SK-N-DZ (cell line): ENCODE measurements at regions not wholly inside any gene's neighbourhood (a gene's known extent, or its start where the extent isn't known, plus 50 kb on each side); places are given as distances from the start of the nearest gene placed in this dataset.
"Not testable (repeated sequence)": the region's sequence is repeated elsewhere in the genome, so short reads cannot be mapped to it uniquely, and the experiment has no call there.

Source experiments
- DNase-seq: peaks from one replicate; pipeline ENCODE4 v3.0.0-alpha.2; 2015; ENCODE audit warnings: low spot score

DNA sequence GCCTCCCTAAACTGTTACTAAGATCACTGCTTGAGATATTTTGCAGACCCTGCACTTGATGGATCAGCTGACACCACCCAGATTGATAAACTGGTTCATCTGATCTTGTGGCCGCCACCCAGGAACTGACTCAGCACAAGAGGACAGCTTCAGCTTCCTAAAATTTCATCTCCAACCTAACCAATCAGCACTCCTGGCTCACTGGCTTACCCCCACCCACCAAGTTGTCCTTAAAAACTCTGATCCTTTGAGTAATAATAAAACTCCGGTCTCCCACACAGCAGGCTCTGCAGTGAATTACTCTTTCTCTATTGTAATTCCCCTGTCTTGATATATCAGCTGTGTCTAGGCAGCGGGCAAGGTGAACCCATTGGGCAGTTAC is 174.8 kb downstream of the UTP18 start:
- DNase-seq, result no peak

DNA sequence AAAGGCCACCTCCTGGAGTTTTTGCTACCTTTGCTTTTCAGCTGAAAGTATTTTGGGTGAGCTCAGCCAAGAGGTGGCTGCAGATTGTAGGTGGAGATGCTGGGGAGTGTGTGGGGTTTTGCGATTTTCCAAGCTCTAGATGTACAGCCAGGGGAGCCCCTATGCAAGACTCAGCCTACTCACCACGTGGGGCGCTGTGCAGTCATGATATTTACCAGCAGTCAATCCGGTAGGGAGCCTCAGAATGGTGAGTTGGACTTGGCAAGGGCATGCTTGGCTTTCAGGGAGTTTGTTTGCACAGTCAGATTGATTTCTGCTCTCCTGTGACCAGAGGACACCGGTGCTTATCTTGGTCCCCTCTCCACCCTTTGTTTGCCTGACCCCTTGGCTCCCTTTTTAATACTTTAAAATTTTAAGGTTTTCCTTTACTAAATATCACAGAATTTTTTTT is 175.3 kb downstream of the UTP18 start:
- peak; percentile 50 for DNase-seq

DNA sequence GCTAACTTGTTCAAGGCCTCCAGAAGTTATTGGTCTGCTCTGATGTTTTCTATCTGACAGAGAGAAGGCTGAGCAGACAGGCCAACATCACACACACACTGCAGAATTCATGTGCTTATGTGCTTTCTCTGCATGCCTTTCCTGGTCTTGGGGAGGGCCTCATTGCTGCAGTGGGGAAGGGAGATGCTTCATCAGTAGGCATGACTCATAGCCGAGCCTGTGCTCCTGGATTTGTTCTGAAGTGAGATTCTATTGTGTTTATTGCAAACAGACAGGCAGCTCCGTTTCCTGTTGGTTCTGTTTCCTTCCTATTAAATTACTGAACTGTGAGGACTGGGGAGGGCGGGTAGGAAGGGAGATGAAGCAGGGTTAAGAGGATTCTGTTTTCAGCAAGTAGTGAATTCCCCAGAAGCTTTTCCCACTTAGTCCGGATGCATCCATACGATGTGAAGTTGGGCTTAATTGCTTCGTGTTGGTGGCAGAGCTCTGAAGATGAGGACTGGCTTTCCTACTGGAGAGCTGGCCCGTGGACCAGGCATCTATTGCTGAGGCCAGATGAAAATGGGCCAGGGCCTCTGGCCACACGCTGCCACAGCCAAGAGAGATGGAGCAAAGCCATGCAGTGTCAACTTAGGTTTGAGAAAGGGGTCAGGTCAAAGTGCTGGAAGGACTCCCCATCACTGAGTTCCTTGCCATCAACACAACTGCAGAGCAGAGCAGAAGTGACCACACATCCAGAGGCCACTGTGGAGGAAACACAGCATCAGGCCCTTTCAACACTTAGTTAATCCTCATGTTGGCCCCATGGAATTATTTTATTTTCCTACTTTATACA is 179.3 kb downstream of the UTP18 start:
- no peak for DNase-seq

DNA sequence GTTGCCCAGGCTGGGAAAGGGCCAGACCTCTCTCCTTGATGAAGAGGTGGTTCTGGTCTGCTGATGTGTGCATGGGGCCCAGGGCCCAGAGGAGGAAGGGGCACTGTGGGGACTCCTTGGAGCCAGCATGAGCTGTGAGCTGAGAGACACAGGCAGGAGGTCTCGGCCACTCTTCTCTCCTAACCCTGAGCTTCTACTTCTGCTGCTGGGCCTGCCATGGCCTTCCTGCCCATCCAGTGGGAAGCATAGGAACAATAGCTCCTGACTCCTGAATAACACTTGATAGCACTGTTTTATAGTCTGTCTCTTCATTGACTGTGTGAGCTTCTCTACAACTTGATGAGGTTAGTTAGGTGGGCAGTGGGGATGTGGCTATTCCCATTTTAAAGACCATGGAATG is 181.1 kb downstream of the UTP18 start:
- DNase-seq, result no peak

DNA sequence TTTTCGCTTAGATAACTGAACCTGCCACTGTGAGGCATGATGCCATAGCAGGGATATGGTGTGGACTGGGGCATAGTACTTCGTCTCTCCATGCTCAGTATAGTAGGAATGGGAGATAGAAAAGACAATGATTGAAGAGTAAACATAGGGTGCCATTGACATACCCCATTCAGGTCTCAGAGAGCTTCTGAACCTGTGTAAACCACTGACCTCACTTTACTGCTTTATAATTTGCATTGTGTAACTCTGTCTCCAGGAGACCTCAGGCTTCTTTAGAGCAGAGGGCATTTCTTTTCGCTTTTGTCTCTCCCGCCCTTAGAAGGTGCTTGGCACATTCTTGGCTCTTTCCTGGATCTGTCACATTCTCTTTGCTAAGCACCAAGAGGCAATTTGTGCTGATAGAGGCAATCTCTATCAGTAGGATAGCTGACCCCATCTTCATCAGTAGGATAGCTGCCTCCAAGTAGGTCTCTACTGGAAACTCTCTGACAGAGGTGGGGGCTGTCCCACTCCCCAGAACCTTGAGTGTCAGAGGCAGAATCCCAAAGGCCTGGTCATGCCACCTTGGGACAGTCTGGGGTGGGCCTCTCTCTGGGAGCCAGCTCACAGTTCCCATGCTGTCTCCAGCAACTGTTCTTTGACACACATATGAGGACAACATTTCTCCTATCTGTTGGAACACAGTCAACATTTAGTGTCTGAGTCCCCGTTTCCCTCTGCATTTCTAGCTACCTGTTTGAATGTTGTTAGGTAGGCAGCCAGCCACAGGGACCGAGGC is 181.9 kb downstream of the UTP18 start:
- no peak for DNase-seq

DNA sequence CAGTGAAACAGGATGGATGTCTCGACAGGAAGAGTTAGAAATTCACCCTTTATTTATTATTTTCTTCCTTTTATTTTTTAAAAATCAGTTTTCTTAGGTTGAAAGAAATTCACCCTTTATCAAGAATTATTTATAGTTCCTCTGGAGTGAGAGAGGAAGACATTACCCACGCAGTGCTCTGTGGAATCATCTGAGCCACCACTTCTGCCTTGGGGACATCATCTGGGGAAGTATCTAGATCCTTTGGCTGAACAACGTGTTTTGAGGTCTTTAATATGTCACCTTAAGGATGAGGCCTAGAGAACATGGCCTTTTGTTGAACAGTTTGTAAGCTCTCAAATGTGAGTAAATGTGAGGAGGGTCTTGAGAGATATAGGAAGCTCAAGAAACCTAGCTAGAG is 183.3 kb downstream of the UTP18 start:
- DNase-seq, result no peak

DNA sequence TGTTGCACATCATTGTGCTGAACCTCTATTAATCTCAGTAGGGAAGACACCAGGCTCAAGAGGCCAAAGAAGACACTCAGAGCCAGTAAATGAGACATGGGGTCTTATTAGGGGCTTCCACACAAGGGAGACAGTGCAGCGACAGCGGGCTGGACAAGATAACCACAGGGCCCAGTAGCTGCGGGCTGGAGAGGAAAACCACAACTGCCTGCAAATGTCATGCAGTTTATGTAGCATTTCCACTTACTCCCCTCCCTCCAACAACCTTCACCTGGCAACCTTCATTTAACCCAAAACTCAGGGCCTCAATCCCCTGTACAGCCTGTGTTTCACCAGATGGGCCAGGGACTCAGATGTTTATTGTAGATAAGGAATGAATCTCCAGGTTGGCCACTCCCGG is 185.6 kb downstream of the UTP18 start:
- no peak for DNase-seq

DNA sequence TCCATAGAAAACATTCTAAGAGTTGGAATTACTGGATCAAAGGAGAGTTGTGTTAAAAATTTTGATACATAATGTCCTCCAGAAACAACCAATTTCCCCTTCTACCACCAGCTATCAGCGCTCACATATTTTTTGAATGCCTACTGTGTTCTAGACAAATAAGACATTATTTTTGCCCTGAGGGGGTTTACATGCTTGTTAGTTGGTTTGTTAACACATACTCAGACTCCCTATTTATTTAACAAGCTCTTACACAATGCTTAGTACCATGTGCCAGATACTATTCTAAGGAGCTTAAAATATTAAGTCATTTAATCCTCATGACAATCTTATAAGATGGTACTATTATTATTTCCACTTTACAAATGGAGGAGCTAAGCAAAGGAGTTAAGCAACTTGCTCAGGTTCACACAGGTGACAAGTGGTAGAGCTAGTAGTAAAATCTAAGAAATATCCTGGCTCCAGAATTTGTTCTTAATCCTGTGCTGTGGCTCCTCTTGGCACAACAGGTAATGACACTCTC is 194.2 kb downstream of the UTP18 start:
- no peak for DNase-seq

DNA sequence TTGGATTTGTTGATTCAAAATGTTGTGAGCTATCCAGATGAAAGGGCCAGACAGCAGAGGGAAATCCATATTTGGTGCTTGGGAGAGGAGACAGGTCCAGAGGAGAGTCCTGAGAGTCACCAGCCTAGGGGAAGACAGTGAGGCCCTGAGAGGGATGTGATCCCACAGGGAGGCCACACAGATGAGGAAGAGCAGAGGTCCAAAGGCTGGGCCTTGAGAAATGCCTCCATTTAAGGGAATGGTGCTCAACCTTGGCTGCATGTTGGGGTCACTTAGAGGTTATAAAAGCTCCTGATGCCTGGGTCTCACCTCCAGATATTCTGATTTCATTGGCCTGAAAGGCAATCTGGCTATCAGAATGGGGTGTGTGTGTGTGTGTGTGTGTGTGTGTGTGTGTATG is 194.9 kb downstream of the UTP18 start:
- DNase-seq, result no peak

DNA sequence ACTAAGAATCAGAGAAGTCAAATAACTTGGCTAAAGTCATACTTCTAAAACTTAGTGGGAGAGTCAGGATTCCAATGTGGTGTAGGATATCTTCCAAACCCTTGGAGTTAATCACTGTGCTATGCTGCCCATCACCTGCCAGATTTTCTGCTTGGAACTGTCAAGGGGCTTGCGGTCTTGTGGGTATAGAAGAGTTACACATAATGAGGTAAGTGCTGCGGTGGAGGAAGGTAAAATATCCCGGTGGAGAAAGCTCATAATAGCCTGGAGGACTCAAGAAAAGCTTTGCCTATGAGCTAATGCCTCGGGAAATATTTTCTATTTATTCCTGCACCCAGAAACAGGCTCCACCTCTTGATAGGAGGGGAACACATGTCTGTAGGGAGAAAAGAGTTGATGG is 195.6 kb downstream of the UTP18 start:
- DNase-seq, result no peak

DNA sequence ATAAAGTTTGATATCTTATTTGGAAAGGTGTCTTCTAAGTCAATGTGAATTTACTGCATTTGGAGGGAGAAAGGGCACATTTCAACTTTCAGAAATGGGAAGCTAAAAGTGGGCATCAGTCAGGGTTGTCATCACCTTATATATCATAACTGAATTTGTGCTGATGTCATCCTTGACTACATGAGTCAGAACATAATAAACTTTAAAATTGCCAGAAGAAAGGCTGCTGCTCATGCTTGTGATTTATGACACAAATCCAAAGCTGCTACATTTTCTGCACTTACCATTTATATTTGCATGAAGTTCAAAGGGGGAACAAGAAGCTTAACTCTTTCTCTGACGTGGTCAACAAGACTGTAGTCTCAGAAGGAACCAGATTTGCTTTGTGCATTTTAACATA is 196.6 kb downstream of the UTP18 start:
- DNase-seq, result no peak

DNA sequence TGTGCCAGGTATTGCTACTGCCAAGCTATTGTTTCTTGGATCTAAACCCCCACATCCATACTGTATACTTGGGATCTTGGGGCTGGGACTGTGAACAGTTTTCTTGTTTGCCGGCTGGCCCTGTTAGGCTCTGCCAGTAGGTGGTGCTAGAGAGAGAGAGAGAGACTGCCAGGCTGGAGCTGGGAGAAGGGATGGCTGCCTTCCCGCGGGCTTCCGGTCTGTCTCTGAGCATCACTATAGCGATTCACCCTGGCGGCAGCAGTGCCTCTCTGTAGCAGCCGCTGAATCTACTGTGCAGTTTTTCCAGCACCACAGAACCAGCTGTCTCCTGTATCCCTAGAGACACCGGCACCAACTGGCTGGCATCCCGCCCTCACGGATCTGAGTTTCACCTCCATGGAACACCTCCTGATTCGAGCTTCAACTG is 201.2 kb downstream of the UTP18 start:
- peak; percentile 64 for DNase-seq

DNA sequence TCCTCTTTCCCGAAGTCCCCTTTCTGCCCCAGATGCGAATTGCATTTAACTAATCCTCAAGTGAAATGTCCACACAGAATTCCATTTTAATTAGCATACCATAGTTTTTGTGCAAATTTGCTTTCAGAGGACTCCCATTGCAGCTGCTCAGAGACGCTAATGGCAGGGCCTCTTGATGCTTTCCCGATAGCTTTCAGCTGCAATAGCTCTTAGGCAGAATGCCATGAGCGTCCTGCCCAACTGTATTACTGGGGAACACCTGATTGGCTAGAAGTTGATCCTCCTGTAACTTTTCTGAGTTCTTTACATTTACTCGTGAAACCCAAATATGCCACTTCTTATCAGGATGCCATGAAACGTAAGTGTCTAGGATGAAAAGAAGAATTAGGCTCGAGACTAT is 203.0 kb downstream of the UTP18 start:
- no peak for DNase-seq

DNA sequence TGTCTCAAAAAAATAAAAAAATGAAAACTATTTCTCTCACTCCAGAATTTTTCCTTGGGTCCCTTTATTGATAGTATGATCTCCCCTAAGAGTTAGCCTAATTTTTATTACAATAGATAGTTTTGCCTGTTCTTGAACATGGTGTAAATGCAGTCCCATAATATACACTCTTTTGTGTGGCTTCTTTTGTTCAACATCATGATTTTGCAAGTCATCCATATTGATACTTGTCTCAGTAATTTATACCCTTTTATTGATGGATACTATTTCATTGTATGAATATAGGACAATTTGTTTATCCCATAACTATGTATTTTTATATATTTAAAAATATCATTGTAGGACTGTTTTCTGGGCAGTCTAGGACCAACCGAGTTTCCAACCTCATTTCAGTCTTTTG is 207.0 kb downstream of the UTP18 start:
- no peak for DNase-seq

DNA sequence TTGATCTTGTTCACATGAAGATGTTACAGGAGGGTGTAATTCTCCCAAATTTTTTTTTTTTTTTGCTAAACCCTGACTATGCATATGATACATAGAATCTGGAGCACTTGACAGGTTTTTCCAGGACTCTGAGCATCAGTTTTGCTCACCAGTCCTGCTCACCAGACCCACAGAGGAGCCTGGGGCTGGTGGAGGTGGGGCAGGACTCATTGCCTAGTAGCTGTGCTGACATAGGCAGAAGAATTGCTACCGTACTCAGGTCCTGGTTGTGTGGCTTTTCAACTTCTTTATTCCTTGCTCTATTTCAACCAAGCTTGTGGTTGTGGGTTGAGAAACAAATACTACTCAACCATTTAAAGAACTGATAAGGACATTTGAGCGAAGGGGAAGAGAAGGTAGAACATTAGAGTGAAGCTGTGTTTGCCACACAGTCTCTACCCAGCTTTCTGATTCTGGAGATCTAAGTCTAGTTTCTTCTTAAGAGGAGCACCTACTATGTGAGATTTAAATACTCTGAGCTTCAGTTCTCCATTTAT is 212.4 kb downstream of the UTP18 start:
- no peak for DNase-seq

DNA sequence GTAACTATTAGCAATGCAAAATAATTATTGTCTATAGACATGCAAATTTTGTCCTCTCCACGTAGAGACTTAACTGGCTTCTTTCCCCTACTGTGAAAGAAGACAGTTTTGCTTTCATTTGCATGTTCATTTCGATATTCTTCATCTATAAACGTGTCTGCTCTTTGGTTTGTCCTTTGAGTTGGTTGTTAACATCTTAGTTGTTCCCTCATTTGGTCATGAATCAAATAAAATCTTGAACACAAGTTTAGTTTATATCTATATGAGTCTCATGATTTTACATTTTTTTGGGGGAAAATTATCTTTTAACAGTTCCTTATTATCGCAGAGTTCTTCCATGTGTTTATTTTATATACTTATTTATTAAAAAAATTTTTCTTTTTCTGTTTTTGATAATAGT is 214.4 kb downstream of the UTP18 start:
- no peak for DNase-seq

DNA sequence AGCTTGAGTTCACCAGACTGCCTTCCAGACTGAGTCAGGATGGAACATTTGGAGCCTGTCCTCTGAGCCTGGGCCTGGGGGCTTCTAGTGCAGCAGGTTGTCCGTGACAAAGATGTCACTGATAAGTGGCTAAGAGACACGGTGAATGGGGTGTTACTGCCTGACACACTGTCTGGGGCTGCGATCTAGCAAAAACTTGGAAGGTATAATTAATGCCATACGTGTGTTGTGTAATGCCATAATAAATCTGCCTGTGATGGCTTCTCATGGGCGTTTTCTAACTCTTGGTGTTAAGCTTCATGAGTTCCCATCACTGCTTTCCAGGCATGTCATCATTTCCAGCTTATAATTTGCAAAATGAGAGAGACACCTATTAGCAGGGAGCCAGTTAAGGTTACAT is 215.4 kb downstream of the UTP18 start:
- DNase-seq, result no peak

DNA sequence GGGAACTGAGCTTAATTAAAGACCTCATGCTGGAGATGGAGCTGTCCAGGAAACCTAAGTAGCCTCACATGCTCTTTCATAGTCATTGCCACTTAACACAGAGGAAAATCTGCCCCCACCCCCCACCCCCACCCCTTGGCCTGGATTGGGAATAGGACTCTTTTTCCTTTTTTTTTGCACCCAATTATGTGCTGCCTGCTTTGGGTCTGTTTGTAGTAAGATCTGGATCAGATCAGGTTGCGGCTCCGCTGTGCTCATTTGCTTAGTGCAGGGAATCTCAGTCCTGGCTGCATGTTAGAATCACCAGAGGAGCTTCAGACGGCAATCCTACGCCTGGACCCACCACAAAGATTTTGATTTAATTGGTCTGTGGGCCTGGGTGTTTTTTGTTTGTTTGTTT is 219.0 kb downstream of the UTP18 start:
- no peak for DNase-seq

DNA sequence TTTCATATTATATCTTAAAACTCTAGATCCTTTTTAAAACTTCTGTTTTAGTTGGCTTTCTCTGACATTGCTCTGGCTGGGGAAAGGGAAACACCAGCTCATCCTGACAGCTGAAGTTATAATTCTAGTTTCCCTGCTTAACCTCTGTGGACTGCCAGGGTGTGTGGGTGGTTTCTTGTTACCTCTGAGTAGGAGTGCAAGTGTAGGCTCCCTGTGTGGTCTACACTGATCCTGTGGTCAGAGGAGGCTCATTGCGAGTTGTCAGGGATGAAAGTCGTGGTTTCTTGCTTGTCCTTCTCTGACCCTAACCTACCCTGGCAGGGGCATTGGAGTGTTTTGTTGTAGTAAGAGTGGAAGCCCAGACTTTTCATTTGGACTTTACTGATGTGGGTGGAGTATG is 221.0 kb downstream of the UTP18 start:
- no peak for DNase-seq

DNA sequence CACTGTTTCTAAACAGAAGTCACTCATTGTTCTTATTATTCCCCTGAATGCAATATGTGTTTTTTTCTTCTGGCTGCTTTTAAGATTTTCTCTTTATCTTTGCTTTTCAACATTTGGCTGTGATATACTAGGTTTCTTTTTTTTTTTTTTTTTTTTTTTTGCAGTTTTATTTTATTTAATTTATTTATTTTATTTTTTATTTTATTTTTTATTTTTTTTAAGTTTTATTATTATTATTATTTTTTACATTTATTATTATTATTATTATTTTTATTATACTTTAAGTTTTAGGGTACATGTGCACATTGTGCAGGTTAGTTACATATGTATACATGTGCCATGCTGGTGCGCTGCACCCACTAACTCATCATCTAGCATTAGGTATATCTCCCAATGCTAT is 221.9 kb downstream of the UTP18 start:
- not testable (repeated sequence) for DNase-seq

DNA sequence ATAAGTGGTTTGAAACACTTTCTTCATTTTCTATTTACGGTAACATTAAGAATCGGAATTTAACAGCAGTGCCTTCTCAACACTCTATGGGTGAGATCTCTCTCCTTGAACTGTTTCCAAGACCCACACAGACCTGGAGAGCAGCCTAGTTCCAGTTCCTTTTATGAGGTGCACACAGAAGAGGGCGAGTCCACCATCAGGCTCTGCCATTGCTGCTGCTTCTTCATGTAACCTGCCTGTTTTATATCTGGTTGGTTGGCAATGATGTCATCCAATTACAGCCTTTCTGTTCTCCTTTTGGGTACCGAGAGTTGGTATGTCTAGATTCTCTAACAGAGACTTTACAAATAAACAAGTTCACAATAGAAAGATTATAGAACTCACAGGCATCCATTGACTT is 225.7 kb downstream of the UTP18 start:
- no peak for DNase-seq

DNA sequence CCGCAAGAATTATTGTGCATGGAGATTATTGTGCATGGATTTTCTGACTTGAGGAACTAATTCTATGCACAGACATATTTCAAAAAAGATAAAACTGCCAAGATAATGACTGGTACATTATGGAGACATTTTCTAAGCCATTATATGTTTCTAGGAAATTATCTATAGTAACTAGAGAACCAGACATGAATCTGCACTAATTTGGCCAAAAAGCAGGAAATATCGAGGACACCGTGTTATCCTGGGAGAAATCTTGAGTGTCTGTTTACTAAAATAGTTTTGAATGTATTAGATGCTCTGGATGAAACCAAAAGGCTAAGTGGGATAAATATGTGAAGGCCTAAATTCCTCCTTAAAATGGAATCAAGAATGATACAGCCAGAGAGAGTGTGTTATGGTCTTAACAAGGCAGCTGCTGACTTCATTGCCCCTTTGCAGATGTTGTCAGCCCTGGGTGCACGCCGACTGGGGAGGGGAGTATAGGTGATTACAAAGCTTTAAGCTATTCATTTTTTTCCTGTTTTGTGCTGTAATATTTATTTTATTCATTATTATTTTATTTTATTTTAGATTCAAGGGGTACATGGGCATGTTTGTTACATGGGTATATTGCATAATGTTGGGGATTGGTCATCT is 226.7 kb downstream of the UTP18 start:
- no peak for DNase-seq
